Osteocyte (in vitro differentiated cells): ENCODE measurements at regions not wholly inside any gene's neighbourhood (a gene's known extent, or its start where the extent isn't known, plus 50 kb on each side); places are given as distances from the start of the nearest gene placed in this dataset.
A peak's percentile ranks its signal among the peaks of the same experiment; 100 is the strongest.

ENCODE experiments used
- DNase-seq: peaks from one replicate; pipeline ENCODE4 v3.0.0; 2021; ENCODE audit warnings: mixed read lengths; ENCODE audit not compliant: unreplicated experiment; ENCODE audit errors: extremely low spot score
- H3K27ac Mint-ChIP-seq: one replicate; pipeline ENCODE4 v1.8.0; 2021; ENCODE audit warnings: mild to moderate bottlenecking, mixed read lengths; ENCODE audit not compliant: unreplicated experiment
- H3K27me3 Mint-ChIP-seq: one replicate; pipeline ENCODE4 v1.8.0; 2021; ENCODE audit warnings: mixed read lengths; ENCODE audit not compliant: unreplicated experiment
- H3K36me3 Mint-ChIP-seq: one replicate; pipeline ENCODE4 v1.8.0; 2021; ENCODE audit warnings: mixed read lengths; ENCODE audit not compliant: unreplicated experiment
- H3K4me1 Mint-ChIP-seq: one replicate; pipeline ENCODE4 v1.8.0; 2021; ENCODE audit warnings: mixed read lengths; ENCODE audit not compliant: unreplicated experiment
- H3K4me3 Mint-ChIP-seq: one replicate; pipeline ENCODE4 v1.8.0; 2021; ENCODE audit warnings: mild to moderate bottlenecking, moderate library complexity, mixed read lengths; ENCODE audit not compliant: unreplicated experiment
- H3K9me3 Mint-ChIP-seq: one replicate; pipeline ENCODE4 v1.8.0; 2021; ENCODE audit warnings: mixed read lengths; ENCODE audit not compliant: unreplicated experiment
- CTCF ChIP-seq: fragments of 200-600 bp; sonication (generic); IDR thresholded peaks from 2 replicates; pipeline ENCODE4 v1.5.0; 2021; ENCODE audit warnings: antibody characterized with exemption, mild to moderate bottlenecking, moderate library complexity

- no peak overlapping the region for H3K27ac Mint-ChIP-seq
- no peak overlapping the region for H3K4me3 Mint-ChIP-seq
- DNase-seq: no peak
- no peaks in the 10 kb centered on the region for H3K9me3 Mint-ChIP-seq
- peaks cover 18% of the 10 kb centered on the region for H3K27me3 Mint-ChIP-seq
- H3K36me3 Mint-ChIP-seq: no peaks in the 10 kb centered on the region
- H3K4me1 Mint-ChIP-seq: no peaks in the 10 kb centered on the region
- peak; percentile 43 for TF ChIP-seq CTCF
Measured at GRCh38 chr11:91373497-91373896, 851.1 kb upstream of the FAT3 start.

- no peak overlapping the region for H3K4me3 Mint-ChIP-seq
- H3K4me1 Mint-ChIP-seq: no peaks in the 10 kb centered on the region
- H3K9me3 Mint-ChIP-seq: no peaks in the 10 kb centered on the region
- H3K27ac Mint-ChIP-seq: no peak overlapping the region
- no peak for DNase-seq
- peaks cover 15% of the 10 kb centered on the region for H3K27me3 Mint-ChIP-seq
- no peaks in the 10 kb centered on the region for H3K36me3 Mint-ChIP-seq
- no peak for TF ChIP-seq CTCF
Measured at GRCh38 chr11:91366816-91367215, 857.8 kb upstream of the FAT3 start.

GRCh38 chr11:91365986-91366585, 858.5 kb upstream of the FAT3 start:
- no peaks in the 10 kb centered on the region for H3K36me3 Mint-ChIP-seq
- H3K27ac Mint-ChIP-seq: no peak overlapping the region
- H3K4me1 Mint-ChIP-seq: no peaks in the 10 kb centered on the region
- no peaks in the 10 kb centered on the region for H3K9me3 Mint-ChIP-seq
- DNase-seq: no peak
- no peak overlapping the region for H3K4me3 Mint-ChIP-seq
- TF ChIP-seq CTCF: no peak
- H3K27me3 Mint-ChIP-seq: peaks cover 15% of the 10 kb centered on the region

- no peak for TF ChIP-seq CTCF
- Mint-ChIP-seq H3K27me3 (peaks cover 41% of the 10 kb centered on the region), H3K36me3 (no peaks in the 10 kb centered on the region), H3K9me3 (no peaks in the 10 kb centered on the region), H3K4me3 (no peak overlapping the region), H3K27ac (no peak overlapping the region), H3K4me1 (no peaks in the 10 kb centered on the region)
- no peak for DNase-seq
Measured at GRCh38 chr11:91350931-91351330, 873.7 kb upstream of the FAT3 start.

- no peak for DNase-seq
- Mint-ChIP-seq H3K27me3 (peaks cover 36% of the 10 kb centered on the region), H3K27ac (no peak overlapping the region), H3K4me1 (peaks cover 4% of the 10 kb centered on the region), H3K4me3 (no peak overlapping the region), H3K36me3 (no peaks in the 10 kb centered on the region), H3K9me3 (no peaks in the 10 kb centered on the region)
- no peak for TF ChIP-seq CTCF
Measured at GRCh38 chr11:91326751-91327150, 897.9 kb upstream of the FAT3 start.
